ENCODE measurements at regions not wholly inside any gene's neighbourhood (a gene's known extent, or its start where the extent isn't known, plus 50 kb on each side); places are given as distances from the start of the nearest gene placed in this dataset.

GRCh38 chr2:107358362-107358761 lies 468.3 kb upstream of the RGPD4 start:
- Mint-ChIP-seq H3K4me3 (ENCODE audit: unreplicated experiment) (no peak overlapping the region), H3K4me1 (ENCODE audit: insufficient read depth, unreplicated experiment) (no peaks in the 10 kb centered on the region), H3K27me3 (ENCODE audit: insufficient read depth, unreplicated experiment) (no peaks in the 10 kb centered on the region), H3K36me3 (ENCODE audit: insufficient read depth, unreplicated experiment) (no peaks in the 10 kb centered on the region), H3K27ac (ENCODE audit: low read depth, unreplicated experiment) (no peak overlapping the region), H3K9me3 (ENCODE audit: unreplicated experiment) (no peaks in the 10 kb centered on the region)
- no peak for DNase-seq (ENCODE audit: unreplicated experiment)
- TF ChIP-seq, protein P1, sequence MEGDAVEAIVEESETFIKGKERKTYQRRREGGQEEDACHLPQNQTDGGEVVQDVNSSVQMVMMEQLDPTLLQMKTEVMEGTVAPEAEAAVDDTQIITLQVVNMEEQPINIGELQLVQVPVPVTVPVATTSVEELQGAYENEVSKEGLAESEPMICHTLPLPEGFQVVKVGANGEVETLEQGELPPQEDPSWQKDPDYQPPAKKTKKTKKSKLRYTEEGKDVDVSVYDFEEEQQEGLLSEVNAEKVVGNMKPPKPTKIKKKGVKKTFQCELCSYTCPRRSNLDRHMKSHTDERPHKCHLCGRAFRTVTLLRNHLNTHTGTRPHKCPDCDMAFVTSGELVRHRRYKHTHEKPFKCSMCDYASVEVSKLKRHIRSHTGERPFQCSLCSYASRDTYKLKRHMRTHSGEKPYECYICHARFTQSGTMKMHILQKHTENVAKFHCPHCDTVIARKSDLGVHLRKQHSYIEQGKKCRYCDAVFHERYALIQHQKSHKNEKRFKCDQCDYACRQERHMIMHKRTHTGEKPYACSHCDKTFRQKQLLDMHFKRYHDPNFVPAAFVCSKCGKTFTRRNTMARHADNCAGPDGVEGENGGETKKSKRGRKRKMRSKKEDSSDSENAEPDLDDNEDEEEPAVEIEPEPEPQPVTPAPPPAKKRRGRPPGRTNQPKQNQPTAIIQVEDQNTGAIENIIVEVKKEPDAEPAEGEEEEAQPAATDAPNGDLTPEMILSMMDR (IDR thresholded peaks at IDR 0.05; ENCODE audit: unreplicated experiment) = no peak
- CTCF ChIA-PET = no interaction called here
- BruUV-seq (replicated peaks) = no TSS peak
- intact Hi-C loops (cut with micrococcal nuclease) = no loop called here
- POLR2A ChIA-PET = interaction anchor here (1.0 kb wide), 1 partner anchor 14 kb away, joined by 3 read pairs; no protein-coding TSS in a partner anchor

DNA sequence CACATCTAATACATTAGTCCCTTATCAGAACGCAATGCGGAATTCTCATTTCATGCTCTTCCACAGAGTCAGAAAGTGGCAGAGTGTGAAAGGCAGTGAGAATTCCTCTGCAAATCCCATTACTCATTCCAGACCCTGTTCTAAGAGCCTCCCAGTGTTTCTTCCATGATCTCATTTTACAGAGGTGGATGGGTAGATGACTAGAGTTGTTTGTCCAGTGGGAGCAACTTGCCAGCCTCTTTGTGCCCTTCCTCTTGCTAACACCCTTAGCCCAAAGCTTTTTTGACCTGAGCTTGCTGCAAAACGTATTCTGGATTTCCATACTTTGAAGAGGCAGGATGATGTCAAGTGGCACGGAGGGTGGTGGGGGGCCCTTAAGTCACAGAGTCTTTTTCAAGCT lies 467.7 kb upstream of the RGPD4 start:
- H3K27me3 Mint-ChIP-seq (ENCODE audit: insufficient read depth, unreplicated experiment) = no peaks in the 10 kb centered on the region
- CTCF ChIA-PET = no interaction called here
- BruUV-seq (replicated peaks) = no TSS peak
- no peaks in the 10 kb centered on the region for H3K9me3 Mint-ChIP-seq (ENCODE audit: unreplicated experiment)
- intact Hi-C loops (cut with micrococcal nuclease) = no loop called here
- H3K27ac Mint-ChIP-seq (ENCODE audit: low read depth, unreplicated experiment) = no peak overlapping the region
- DNase-seq (ENCODE audit: unreplicated experiment) = no peak
- H3K4me1 Mint-ChIP-seq (ENCODE audit: insufficient read depth, unreplicated experiment) = no peaks in the 10 kb centered on the region
- no peak overlapping the region for H3K4me3 Mint-ChIP-seq (ENCODE audit: unreplicated experiment)
- H3K36me3 Mint-ChIP-seq (ENCODE audit: insufficient read depth, unreplicated experiment) = no peaks in the 10 kb centered on the region
- TF ChIP-seq, protein P1 (IDR thresholded peaks at IDR 0.05; ENCODE audit: unreplicated experiment) = no peak
- POLR2A ChIA-PET = interaction anchor here (1.0 kb wide), 1 partner anchor 15 kb away, joined by 3 read pairs; no protein-coding TSS in a partner anchor

DNA sequence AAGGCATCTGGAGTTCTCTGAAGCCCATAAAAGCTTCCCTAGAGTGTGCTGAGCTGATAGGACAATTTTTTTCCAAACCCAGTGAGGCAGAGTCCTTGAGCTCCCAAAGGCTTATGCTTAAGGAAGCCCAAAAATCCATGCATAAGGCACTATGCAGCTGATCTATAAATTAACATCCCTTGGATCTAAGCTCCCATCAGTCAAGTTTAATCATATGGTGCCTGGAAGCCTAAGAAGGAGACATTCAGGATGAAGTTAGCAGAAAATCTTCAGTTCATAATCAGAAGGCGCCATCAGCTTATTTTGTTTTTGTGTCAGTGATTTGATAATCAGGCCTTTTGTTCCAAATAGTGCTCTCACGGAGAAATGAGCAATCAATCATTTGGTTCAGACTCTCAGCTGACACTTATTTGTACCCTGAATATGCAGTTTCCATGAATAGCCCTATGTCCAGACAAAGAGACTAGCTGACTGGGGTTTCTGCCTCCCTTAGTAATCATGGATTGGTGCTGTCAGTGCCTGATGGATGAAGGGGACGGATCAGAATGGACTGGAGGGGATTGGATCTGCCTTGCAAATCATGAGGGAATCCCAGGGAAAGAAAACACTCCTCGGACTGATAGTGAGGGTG lies 464.8 kb upstream of the RGPD4 start:
- POLR2A ChIA-PET = interaction anchor here (0.6 kb wide), 1 partner anchor 1275 kb away, joined by 3 read pairs; no protein-coding TSS in a partner anchor
- CTCF ChIA-PET = interaction anchor here (0.5 to 1.5 kb wide), 3 partner anchors 8 to 214 kb away, joined by 3 read pairs; no protein-coding TSS in a partner anchor
- H3K4me3 Mint-ChIP-seq (ENCODE audit: unreplicated experiment) = no peak overlapping the region
- TF ChIP-seq, protein P1 (IDR thresholded peaks at IDR 0.05; ENCODE audit: unreplicated experiment) = no peak
- DNase-seq (ENCODE audit: unreplicated experiment) = no peak
- H3K36me3 Mint-ChIP-seq (ENCODE audit: insufficient read depth, unreplicated experiment) = no peaks in the 10 kb centered on the region
- no peak overlapping the region for H3K27ac Mint-ChIP-seq (ENCODE audit: low read depth, unreplicated experiment)
- intact Hi-C loops (cut with micrococcal nuclease) = no loop called here
- BruUV-seq (replicated peaks) = no TSS peak
- H3K4me1 Mint-ChIP-seq (ENCODE audit: insufficient read depth, unreplicated experiment) = peaks cover 6% of the 10 kb centered on the region
- no peaks in the 10 kb centered on the region for H3K9me3 Mint-ChIP-seq (ENCODE audit: unreplicated experiment)
- no peaks in the 10 kb centered on the region for H3K27me3 Mint-ChIP-seq (ENCODE audit: insufficient read depth, unreplicated experiment)

DNA sequence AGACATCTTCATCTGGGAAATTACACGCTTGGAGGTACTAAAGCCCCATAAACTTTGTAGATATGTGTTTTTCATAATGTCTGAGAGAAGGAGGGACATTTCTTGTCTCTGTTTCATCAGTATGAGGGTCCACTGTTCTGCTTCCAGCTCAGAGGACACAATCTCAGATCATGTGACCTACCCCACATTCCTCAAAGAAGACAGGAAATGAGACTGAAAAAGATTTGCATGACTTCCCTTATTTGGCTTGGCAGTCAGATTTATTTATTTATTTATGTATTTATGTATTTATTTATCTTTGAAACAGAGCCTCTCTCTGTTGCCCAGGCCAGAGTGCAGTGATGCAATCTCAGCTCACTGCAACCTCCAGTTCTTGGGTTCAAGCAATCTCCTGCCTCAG lies 463.7 kb upstream of the RGPD4 start:
- no TSS peak for BruUV-seq (replicated peaks)
- no peak overlapping the region for H3K4me3 Mint-ChIP-seq (ENCODE audit: unreplicated experiment)

More for the DNA sequence above, 463.7 kb upstream of the RGPD4 start:
- intact Hi-C loops (cut with micrococcal nuclease) = no loop called here
- H3K27me3 Mint-ChIP-seq (ENCODE audit: insufficient read depth, unreplicated experiment) = no peaks in the 10 kb centered on the region
- no peaks in the 10 kb centered on the region for H3K9me3 Mint-ChIP-seq (ENCODE audit: unreplicated experiment)
- H3K36me3 Mint-ChIP-seq (ENCODE audit: insufficient read depth, unreplicated experiment) = no peaks in the 10 kb centered on the region
- TF ChIP-seq, protein P1 (IDR thresholded peaks at IDR 0.05; ENCODE audit: unreplicated experiment) = no peak
- ChIA-PET CTCF (no interaction called here), POLR2A (no interaction called here)
- H3K27ac Mint-ChIP-seq (ENCODE audit: low read depth, unreplicated experiment) = no peak overlapping the region
- DNase-seq (ENCODE audit: unreplicated experiment) = no peak
- peaks cover 10% of the 10 kb centered on the region for H3K4me1 Mint-ChIP-seq (ENCODE audit: insufficient read depth, unreplicated experiment)

All from MCF 10A (cell line).